ENCODE measurements at regions not wholly inside any gene's neighbourhood (a gene's known extent, or its start where the extent isn't known, plus 50 kb on each side); places are given as distances from the start of the nearest gene placed in this dataset.

GRCh38 chr4:14855719-14856061 is 146.6 kb upstream of the CPEB2 start:
- Histone ChIP-seq H3K27ac (peak overlapping the region in 4 of 5 donors; percentile 8 to 65 (median 44)), H3K9me3 (replicated peaks in 1 of 3) (no peaks in the 10 kb centered on the region), H3K27me3 (no peaks in the 10 kb centered on the region), H3K36me3 (replicated peaks in 1 of 2) (no peaks in the 10 kb centered on the region), H3K4me1 (replicated peaks in 1 of 2) (peaks cover 0 to 15% of the 10 kb centered on the region in 2 donors), H3K4me3 (no peak overlapping the region)
- DNase-seq: no peak
- TF ChIP-seq POLR2A (IDR thresholded peaks at IDR 0.05): no peak
- TF ChIP-seq CTCF (IDR thresholded peaks at IDR 0.05): no peak
- intact Hi-C loops (cut with DNase I): no loop called here
- WGBS, 4 donors: 84 to 94% (median 90%) methylated on average over 4 of the region's 4 CpGs

GRCh38 chr4:14856062-14856933 is 146.0 kb upstream of the CPEB2 start:
- no peaks in the 10 kb centered on the region for H3K36me3 ChIP-seq (replicated peaks in 1 of 2)
- H3K27ac ChIP-seq: peak overlapping the region in 4 of 5 donors; percentile 8 to 65 (median 44)
- H3K9me3 ChIP-seq (replicated peaks in 1 of 3): no peaks in the 10 kb centered on the region
- 24 to 33% (median 27%) methylated on average over 5 of the region's 5 CpGs for WGBS, 4 donors
- peaks cover 0 to 15% of the 10 kb centered on the region in 2 donors for H3K4me1 ChIP-seq (replicated peaks in 1 of 2)
- intact Hi-C loops (cut with DNase I): no loop called here
- peak; percentile 83 to 93 (median 91) for DNase-seq
- no peak overlapping the region for H3K4me3 ChIP-seq
- no peak for TF ChIP-seq CTCF (IDR thresholded peaks at IDR 0.05)
- no peak for TF ChIP-seq POLR2A (IDR thresholded peaks at IDR 0.05)
- no peaks in the 10 kb centered on the region for H3K27me3 ChIP-seq

GRCh38 chr4:14856934-14857235 is 145.4 kb upstream of the CPEB2 start:
- Histone ChIP-seq H3K27ac (peak overlapping the region in 3 of 5 donors; percentile 2 to 64 (median 42)), H3K9me3 (replicated peaks in 1 of 3) (no peaks in the 10 kb centered on the region), H3K4me3 (no peak overlapping the region), H3K4me1 (replicated peaks in 1 of 2) (peaks cover 0 to 15% of the 10 kb centered on the region in 2 donors), H3K27me3 (no peaks in the 10 kb centered on the region), H3K36me3 (replicated peaks in 1 of 2) (no peaks in the 10 kb centered on the region)
- TF ChIP-seq POLR2A (IDR thresholded peaks at IDR 0.05): no peak
- no peak for TF ChIP-seq CTCF (IDR thresholded peaks at IDR 0.05)
- intact Hi-C loops (cut with DNase I): no loop called here
- 75 to 87% (median 78%) methylated on average over 5 of the region's 5 CpGs for WGBS, 4 donors
- no peak for DNase-seq

- Histone ChIP-seq H3K4me3 (no peak overlapping the region), H3K27me3 (no peaks in the 10 kb centered on the region), H3K36me3 (replicated peaks in 1 of 2) (no peaks in the 10 kb centered on the region), H3K27ac (peak overlapping the region in 1 of 5 donors; percentile 42), H3K4me1 (replicated peaks in 1 of 2) (peaks cover 0 to 15% of the 10 kb centered on the region in 2 donors), H3K9me3 (replicated peaks in 1 of 3) (no peaks in the 10 kb centered on the region)
- TF ChIP-seq CTCF (IDR thresholded peaks at IDR 0.05) (no peak), POLR2A (IDR thresholded peaks at IDR 0.05) (no peak)
- DNase-seq: no peak
- 37 to 53% (median 46%) methylated on average over 3 of the region's 3 CpGs for WGBS, 4 donors
- intact Hi-C loops (cut with DNase I): no loop called here
Measured at GRCh38 chr4:14857475-14857874, 144.8 kb upstream of the CPEB2 start.

All from adrenal gland (tissue), 9 donors.